ENCODE measurements at regions not wholly inside any gene's neighbourhood (a gene's known extent, or its start where the extent isn't known, plus 50 kb on each side); places are given as distances from the start of the nearest gene placed in this dataset.

DNA sequence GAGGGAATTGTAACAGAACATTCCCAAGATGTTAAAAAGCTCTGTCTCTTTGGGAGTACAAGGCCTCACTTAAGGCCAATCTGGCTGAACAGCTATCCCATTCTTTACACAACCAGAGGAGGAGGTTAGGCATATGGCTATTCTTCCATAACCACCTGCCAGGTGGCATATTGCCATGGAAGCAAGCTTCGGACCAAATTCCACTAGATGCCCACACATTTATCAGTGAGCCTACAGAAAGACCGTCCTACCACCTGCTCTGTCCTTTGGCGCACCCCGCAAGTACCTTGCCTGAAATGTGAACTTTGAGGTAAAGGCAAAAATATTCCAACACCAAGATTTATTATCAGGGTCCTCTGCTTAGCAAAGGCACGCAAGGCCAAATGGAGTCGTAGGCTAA is 519.9 kb upstream of the TNP1 start:
- H3K36me3 Mint-ChIP-seq (ENCODE audit: low read depth), result peaks cover 5% of the 10 kb centered on the region
- no peak for TF ChIP-seq CTCF (IDR thresholded peaks at IDR 0.05)
- peaks cover 25% of the 10 kb centered on the region for H3K4me1 Mint-ChIP-seq
- no peak overlapping the region for H3K27ac Mint-ChIP-seq
- no peak overlapping the region for H3K4me3 Mint-ChIP-seq
- H3K27me3 Mint-ChIP-seq (ENCODE audit: low read depth, poor library complexity), result peaks cover 14% of the 10 kb centered on the region
- peaks cover 19% of the 10 kb centered on the region for H3K9me3 Mint-ChIP-seq
- no peak for DNase-seq

- peaks cover 53% of the 10 kb centered on the region for H3K4me1 Mint-ChIP-seq
- H3K9me3 Mint-ChIP-seq, result peaks cover 9% of the 10 kb centered on the region
- no peak for TF ChIP-seq CTCF (IDR thresholded peaks at IDR 0.05)
- peaks cover 4% of the 10 kb centered on the region for H3K36me3 Mint-ChIP-seq (ENCODE audit: low read depth)
- H3K27me3 Mint-ChIP-seq (ENCODE audit: low read depth, poor library complexity), result peaks cover 8% of the 10 kb centered on the region
- H3K4me3 Mint-ChIP-seq, result no peak overlapping the region
- no peak for DNase-seq
- H3K27ac Mint-ChIP-seq, result no peak overlapping the region
These were observed 512.9 kb upstream of the TNP1 start for GRCh38 chr2:217372794-217373193.

- Mint-ChIP-seq H3K36me3 (ENCODE audit: low read depth) (no peaks in the 10 kb centered on the region), H3K27ac (no peak overlapping the region), H3K9me3 (peaks cover 3% of the 10 kb centered on the region), H3K4me1 (peaks cover 53% of the 10 kb centered on the region), H3K27me3 (ENCODE audit: low read depth, poor library complexity) (peaks cover 8% of the 10 kb centered on the region), H3K4me3 (no peak overlapping the region)
- no peak for DNase-seq
- no peak for TF ChIP-seq CTCF (IDR thresholded peaks at IDR 0.05)
These were observed 511.9 kb upstream of the TNP1 start for GRCh38 chr2:217371781-217372213.

GRCh38 chr2:217370391-217370790 is 510.5 kb upstream of the TNP1 start:
- H3K27me3 Mint-ChIP-seq (ENCODE audit: low read depth, poor library complexity), result peaks cover 5% of the 10 kb centered on the region
- H3K36me3 Mint-ChIP-seq (ENCODE audit: low read depth), result no peaks in the 10 kb centered on the region
- H3K27ac Mint-ChIP-seq, result no peak overlapping the region
- no peak for TF ChIP-seq CTCF (IDR thresholded peaks at IDR 0.05)
- H3K4me3 Mint-ChIP-seq, result no peak overlapping the region
- no peaks in the 10 kb centered on the region for H3K9me3 Mint-ChIP-seq
- H3K4me1 Mint-ChIP-seq, result peaks cover 46% of the 10 kb centered on the region
- no peak for DNase-seq

DNA sequence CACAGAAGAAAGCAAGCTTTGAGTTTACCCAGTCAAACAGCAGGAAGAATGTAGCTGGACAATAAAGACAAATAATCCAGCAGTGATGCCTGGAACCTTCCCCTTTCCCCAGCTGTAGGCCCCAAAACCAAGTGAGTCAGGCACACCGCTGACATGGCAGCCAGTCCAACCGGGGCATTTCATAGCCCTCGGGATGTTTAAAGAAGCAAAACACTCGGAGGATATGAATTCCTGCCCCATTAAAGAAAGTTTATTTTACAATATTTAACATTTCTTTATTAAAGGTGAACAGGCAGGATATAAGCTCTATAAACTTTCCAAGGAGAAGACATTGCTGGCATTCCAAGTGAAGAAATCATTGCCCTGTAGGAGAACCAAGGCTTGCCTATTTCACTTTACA is 507.6 kb upstream of the TNP1 start:
- peaks cover 5% of the 10 kb centered on the region for H3K27me3 Mint-ChIP-seq (ENCODE audit: low read depth, poor library complexity)
- no peak overlapping the region for H3K4me3 Mint-ChIP-seq
- H3K27ac Mint-ChIP-seq, result no peak overlapping the region
- peaks cover 8% of the 10 kb centered on the region for H3K36me3 Mint-ChIP-seq (ENCODE audit: low read depth)
- H3K4me1 Mint-ChIP-seq, result peaks cover 26% of the 10 kb centered on the region
- TF ChIP-seq CTCF (IDR thresholded peaks at IDR 0.05), result no peak
- no peaks in the 10 kb centered on the region for H3K9me3 Mint-ChIP-seq
- no peak for DNase-seq

GRCh38 chr2:217366966-217367365 is 507.1 kb upstream of the TNP1 start:
- TF ChIP-seq CTCF (IDR thresholded peaks at IDR 0.05), result no peak
- H3K4me1 Mint-ChIP-seq, result peaks cover 21% of the 10 kb centered on the region
- peaks cover 5% of the 10 kb centered on the region for H3K27me3 Mint-ChIP-seq (ENCODE audit: low read depth, poor library complexity)
- H3K36me3 Mint-ChIP-seq (ENCODE audit: low read depth), result peaks cover 8% of the 10 kb centered on the region
- no peaks in the 10 kb centered on the region for H3K9me3 Mint-ChIP-seq
- no peak for DNase-seq
- no peak overlapping the region for H3K27ac Mint-ChIP-seq
- no peak overlapping the region for H3K4me3 Mint-ChIP-seq

Measured in nephron progenitor cell (in vitro differentiated cells).